ENCODE measurements at regions not wholly inside any gene's neighbourhood (a gene's known extent, or its start where the extent isn't known, plus 50 kb on each side); places are given as distances from the start of the nearest gene placed in this dataset.

- BruUV-seq (replicated peaks): no TSS peak
- Histone ChIP-seq H3K9me3 (ENCODE audit: control insufficient read depth, insufficient read depth, low read depth, low read length) (no peaks in the 10 kb centered on the region), H3K4me3 (ENCODE audit: low read depth in 2 of 2, low read length in 2 of 2) (no peak overlapping the region), H3K27me3 (ENCODE audit: control insufficient read depth, insufficient read depth, low read length) (no peaks in the 10 kb centered on the region), H3K36me3 (ENCODE audit: control insufficient read depth, insufficient read depth, low read length) (no peaks in the 10 kb centered on the region), H3K27ac (ENCODE audit: low read length) (no peak overlapping the region), H3K4me1 (ENCODE audit: control insufficient read depth, insufficient read depth, low read length) (no peaks in the 10 kb centered on the region)
- CTCF ChIA-PET: no interaction called here
- DNase-seq (ENCODE audit: low read depth, low spot score) (no peak), ATAC-seq (no peak)
- TF ChIP-seq POLR2AphosphoS5 (IDR thresholded peaks at IDR 0.05; ENCODE audit: low read depth, low read length): no peak
- no peak for TF ChIP-seq TCF7L2 (IDR thresholded peaks at IDR 0.05; ENCODE audit: low read depth, low read length)
- TF ChIP-seq SIN3A (IDR thresholded peaks at IDR 0.05; ENCODE audit: borderline replicate concordance, insufficient read depth, low read depth, low read length): no peak
- TF ChIP-seq REST (IDR thresholded peaks at IDR 0.05; ENCODE audit: insufficient read depth in 1 of 2, low read depth in 2 of 2, low read length in 1 of 2): no peak
- no peak for TF ChIP-seq CTCF (IDR thresholded peaks at IDR 0.05)
- POLR2A ChIA-PET: no interaction called here
- intact Hi-C loops (cut with micrococcal nuclease; ENCODE audit: unreplicated experiment) (no loop called here), in situ Hi-C loops (cut with HindIII; ENCODE audit: low pct_unique_long_range_greater_than_20kb, low sequenced_read_pairs) (no loop called here)
Observed at GRCh38 chr15:35736150-35736549, 190.2 kb upstream of the DPH6 start.

GRCh38 chr15:35737441-35737840 is 191.5 kb upstream of the DPH6 start:
- in situ Hi-C loops (cut with HindIII; ENCODE audit: low pct_unique_long_range_greater_than_20kb, low sequenced_read_pairs): no loop called here
- H3K27ac ChIP-seq (ENCODE audit: low read length): no peak overlapping the region

More at GRCh38 chr15:35737441-35737840, 191.5 kb upstream of the DPH6 start:
- ChIA-PET CTCF (no interaction called here), POLR2A (no interaction called here)
- H3K36me3 ChIP-seq (ENCODE audit: control insufficient read depth, insufficient read depth, low read length): no peaks in the 10 kb centered on the region
- no peaks in the 10 kb centered on the region for H3K9me3 ChIP-seq (ENCODE audit: control insufficient read depth, insufficient read depth, low read depth, low read length)
- H3K4me1 ChIP-seq (ENCODE audit: control insufficient read depth, insufficient read depth, low read length): no peaks in the 10 kb centered on the region
- intact Hi-C loops (cut with micrococcal nuclease; ENCODE audit: unreplicated experiment): no loop called here
- no peak overlapping the region for H3K4me3 ChIP-seq (ENCODE audit: low read depth in 2 of 2, low read length in 2 of 2)
- TF ChIP-seq SIN3A (IDR thresholded peaks at IDR 0.05; ENCODE audit: borderline replicate concordance, insufficient read depth, low read depth, low read length) (no peak), TCF7L2 (IDR thresholded peaks at IDR 0.05; ENCODE audit: low read depth, low read length) (no peak), CTCF (IDR thresholded peaks at IDR 0.05) (no peak), POLR2AphosphoS5 (IDR thresholded peaks at IDR 0.05; ENCODE audit: low read depth, low read length) (no peak), REST (IDR thresholded peaks at IDR 0.05; ENCODE audit: insufficient read depth in 1 of 2, low read depth in 2 of 2, low read length in 1 of 2) (no peak)
- BruUV-seq (replicated peaks): no TSS peak
- ATAC-seq: no peak
- no peaks in the 10 kb centered on the region for H3K27me3 ChIP-seq (ENCODE audit: control insufficient read depth, insufficient read depth, low read length)
- DNase-seq (ENCODE audit: low read depth, low spot score): no peak

All from Panc1 (cell line).